Hepatocyte (in vitro differentiated cells): ENCODE measurements at regions not wholly inside any gene's neighbourhood (a gene's known extent, or its start where the extent isn't known, plus 50 kb on each side); places are given as distances from the start of the nearest gene placed in this dataset.

Experiments
- DNase-seq: peaks from one replicate; pipeline ENCODE4 v3.0.0-alpha.2; 2016; ENCODE audit warnings: low spot score
- H2AFZ ChIP-seq: fragments of 200-600 bp; sonication (generic); 2 replicates; pipeline ENCODE4 v1.6.0; 2016; ENCODE audit warnings: antibody characterized with exemption, mild to moderate bottlenecking
- H3K27ac ChIP-seq: fragments of 200-600 bp; sonication (generic); 2 replicates; pipeline ENCODE4 v1.5.1; 2016; ENCODE audit warnings: mild to moderate bottlenecking
- H3K27me3 ChIP-seq: fragments of 200-600 bp; sonication (generic); 2 replicates; pipeline ENCODE4 v1.6.1; 2016
- H3K36me3 ChIP-seq: fragments of 200-600 bp; sonication (generic); replicated peaks from 2 replicates; pipeline ENCODE4 v1.5.1; 2016; ENCODE audit warnings: low read depth; ENCODE audit not compliant: insufficient read depth
- H3K4me1 ChIP-seq: fragments of 200-600 bp; sonication (generic); 2 replicates; pipeline ENCODE4 v1.5.1; 2016; ENCODE audit warnings: mild to moderate bottlenecking, moderate library complexity; ENCODE audit not compliant: insufficient read depth
- H3K4me2 ChIP-seq: fragments of 200-600 bp; sonication (generic); 2 replicates; pipeline ENCODE4 v1.6.0; 2016
- H3K4me3 ChIP-seq: fragments of 200-600 bp; sonication (generic); 2 replicates; pipeline ENCODE4 v1.5.1; 2016; ENCODE audit warnings: mild to moderate bottlenecking
- H3K79me2 ChIP-seq: fragments of 200-600 bp; sonication (generic); 2 replicates; pipeline ENCODE4 v1.6.0; 2017; ENCODE audit warnings: mild to moderate bottlenecking
- H3K9me2 ChIP-seq: fragments of 200-600 bp; sonication (generic); replicated peaks from 2 replicates; pipeline ENCODE4 v1.6.0; 2017; ENCODE audit warnings: mild to moderate bottlenecking; ENCODE audit not compliant: insufficient read depth
- H3K9me3 ChIP-seq: fragments of 200-600 bp; sonication (generic); 2 replicates; pipeline ENCODE4 v1.5.1; 2016; ENCODE audit warnings: low read depth, mild to moderate bottlenecking
- H4K20me1 ChIP-seq: fragments of 200-600 bp; sonication (generic); 2 replicates; pipeline ENCODE4 v1.6.0; 2016; ENCODE audit warnings: mild to moderate bottlenecking; ENCODE audit not compliant: insufficient read depth, poor library complexity, severe bottlenecking
- CTCF ChIP-seq: fragments of 200-600 bp; sonication (generic); IDR thresholded peaks from 2 replicates; pipeline ENCODE4 v1.5.1; 2016; ENCODE audit warnings: antibody characterized with exemption, mild to moderate bottlenecking; ENCODE audit not compliant: poor library complexity
- EZH2 ChIP-seq: fragments of 200-600 bp; sonication (generic); IDR thresholded peaks from 2 replicates; pipeline ENCODE4 v1.6.1; 2016; ENCODE audit warnings: antibody characterized with exemption, mild to moderate bottlenecking, borderline replicate concordance
- EZH2phosphoT487 ChIP-seq: fragments of 200-600 bp; sonication (generic); IDR thresholded peaks from one replicate; pipeline ENCODE4 v1.6.1; 2018; ENCODE audit warnings: antibody characterized with exemption, mild to moderate bottlenecking, low read depth, moderate library complexity; ENCODE audit not compliant: unreplicated experiment, severe bottlenecking
- WGBS: methylation state at CpG from one replicate; pipeline ENCODE4 v1.1.6; 2016; ENCODE audit warnings: low lambda C conversion rate; ENCODE audit errors: missing lambda C conversion rate; 5-methylcytosine and 5-hydroxymethylcytosine counted together

GRCh38 chr11:92848578-92848977, 120.9 kb upstream of the MTNR1B start:
- no peaks in the 10 kb centered on the region for H3K9me2 ChIP-seq
- DNase-seq: no peak
- H2AFZ ChIP-seq: no peak overlapping the region
- no peak overlapping the region for H3K27ac ChIP-seq
- H3K4me2 ChIP-seq: no peak overlapping the region
- H3K4me3 ChIP-seq: no peak overlapping the region
- no peaks in the 10 kb centered on the region for H3K36me3 ChIP-seq
- H3K4me1 ChIP-seq: peaks cover 24% of the 10 kb centered on the region
- 96% methylated on average over 4 of the region's 4 CpGs for WGBS
- H3K9me3 ChIP-seq: no peaks in the 10 kb centered on the region
- H4K20me1 ChIP-seq: no peaks in the 10 kb centered on the region
- H3K79me2 ChIP-seq: no peaks in the 10 kb centered on the region
- H3K27me3 ChIP-seq: no peaks in the 10 kb centered on the region
- no peak for TF ChIP-seq EZH2phosphoT487
- TF ChIP-seq EZH2: no peak
- no peak for TF ChIP-seq CTCF

DNA sequence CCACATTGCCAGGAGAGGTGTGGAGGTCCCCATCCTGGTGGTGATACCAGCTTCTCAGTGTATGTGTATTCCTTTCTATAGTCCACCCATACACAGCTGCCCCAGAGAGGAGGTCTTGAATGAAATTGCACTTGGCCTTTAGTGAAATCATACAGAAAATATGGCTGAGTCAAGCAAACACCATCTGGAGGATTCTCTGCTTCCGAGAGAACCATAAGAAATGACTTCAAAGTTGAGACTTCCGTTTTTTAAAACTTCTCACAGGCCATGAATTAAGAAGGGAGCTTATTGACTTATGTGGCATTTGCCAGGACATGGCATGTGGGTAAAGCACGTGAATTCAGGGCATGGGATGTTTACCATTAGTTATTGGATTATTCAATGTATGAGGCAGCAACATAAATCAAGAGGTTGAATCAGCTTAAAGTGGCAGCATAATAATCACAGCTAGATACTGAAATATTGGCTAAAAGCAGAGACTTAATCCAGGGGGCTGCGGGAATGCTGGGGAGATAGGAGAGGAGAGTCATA, 119.1 kb upstream of the MTNR1B start:
- TF ChIP-seq CTCF: no peak
- no peak for TF ChIP-seq EZH2
- TF ChIP-seq EZH2phosphoT487: no peak
- Histone ChIP-seq H3K36me3 (no peaks in the 10 kb centered on the region), H3K79me2 (no peaks in the 10 kb centered on the region), H3K4me3 (no peak overlapping the region), H3K27me3 (no peaks in the 10 kb centered on the region), H3K4me2 (no peak overlapping the region), H2AFZ (no peak overlapping the region), H3K27ac (no peak overlapping the region), H3K4me1 (peaks cover 22% of the 10 kb centered on the region), H4K20me1 (no peaks in the 10 kb centered on the region), H3K9me3 (no peaks in the 10 kb centered on the region), H3K9me2 (no peaks in the 10 kb centered on the region)
- no peak for DNase-seq
- WGBS: 75% methylated on average over 4 of the region's 4 CpGs

DNA sequence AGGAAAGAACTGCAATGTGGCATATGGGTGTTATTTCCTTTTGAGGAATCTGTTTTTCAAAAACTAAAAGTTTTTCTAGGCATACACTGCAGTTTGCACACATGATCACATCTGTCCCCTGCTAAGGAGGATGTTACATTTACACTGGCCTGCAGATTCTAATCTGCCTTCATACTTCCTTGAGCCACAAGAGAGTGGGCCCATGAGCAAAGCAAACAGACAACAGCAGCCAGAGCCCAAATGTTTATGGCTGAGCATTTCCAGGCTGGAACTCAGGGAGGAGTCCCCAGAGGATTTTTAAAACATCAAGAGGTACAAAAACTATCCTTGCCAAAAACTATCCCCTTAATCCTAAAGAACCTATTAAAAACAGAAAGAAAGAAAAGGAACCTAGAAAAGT, 117.2 kb upstream of the MTNR1B start:
- no peak for DNase-seq
- Histone ChIP-seq H3K27me3 (no peaks in the 10 kb centered on the region), H3K79me2 (no peaks in the 10 kb centered on the region), H3K9me3 (no peaks in the 10 kb centered on the region), H3K9me2 (no peaks in the 10 kb centered on the region), H3K36me3 (no peaks in the 10 kb centered on the region), H2AFZ (no peak overlapping the region), H3K4me3 (no peak overlapping the region), H4K20me1 (no peaks in the 10 kb centered on the region), H3K27ac (no peak overlapping the region), H3K4me1 (peaks cover 7% of the 10 kb centered on the region), H3K4me2 (no peak overlapping the region)
- TF ChIP-seq EZH2: no peak

- Histone ChIP-seq H3K9me2 (no peaks in the 10 kb centered on the region), H4K20me1 (no peaks in the 10 kb centered on the region), H3K4me1 (peaks cover 7% of the 10 kb centered on the region), H3K79me2 (no peaks in the 10 kb centered on the region), H3K27ac (no peak overlapping the region), H3K9me3 (no peaks in the 10 kb centered on the region), H3K27me3 (no peaks in the 10 kb centered on the region), H3K36me3 (no peaks in the 10 kb centered on the region), H2AFZ (no peak overlapping the region), H3K4me3 (no peak overlapping the region), H3K4me2 (no peak overlapping the region)
- DNase-seq: no peak
- 87% methylated on average over 7 of the region's 7 CpGs for WGBS
- TF ChIP-seq EZH2: no peak
- TF ChIP-seq CTCF: no peak
- TF ChIP-seq EZH2phosphoT487: no peak
Measured at GRCh38 chr11:92852946-92853345, 116.5 kb upstream of the MTNR1B start.
